Keratinocyte (primary cell): ENCODE measurements at regions not wholly inside any gene's neighbourhood (a gene's known extent, or its start where the extent isn't known, plus 50 kb on each side); places are given as distances from the start of the nearest gene placed in this dataset.

Experiments
- DNase-seq: peaks from one replicate; pipeline ENCODE4 v3.0.0-alpha.2; 2011; ENCODE audit warnings: low read depth, missing footprints, low spot score
- FAIRE-seq: peaks from 2 replicates; lab custom pipeline; 2011; peaks lifted over from hg19 to GRCh38; lab: Jason Lieb, UNC
- H2AFZ ChIP-seq: 2 replicates; pipeline ENCODE4 v1.6.0; 2012; ENCODE audit warnings: low read length, control low read depth, inconsistent platforms; ENCODE audit not compliant: control insufficient read depth
- H3K27ac ChIP-seq: 2 replicates; pipeline ENCODE4 v1.5.1; 2011; ENCODE audit warnings: low read length; ENCODE audit not compliant: control insufficient read depth, insufficient read depth
- H3K27me3 ChIP-seq: 3 replicates; pipeline ENCODE4 v1.6.0; 2011; ENCODE audit warnings: low read length; ENCODE audit not compliant: control insufficient read depth, insufficient read depth; ENCODE audit errors: extremely low read depth
- H3K36me3 ChIP-seq, 2 experiments: 2 replicates in 1 of 2; 3 replicates in 1 of 2; pipeline ENCODE4 v1.5.1; 2011; ENCODE audit warnings: low read length in 2 of 2, mild to moderate bottlenecking in 1 of 2; ENCODE audit not compliant: control insufficient read depth in 2 of 2, insufficient read depth in 2 of 2; ENCODE audit errors: extremely low read depth in 1 of 2
- H3K4me1 ChIP-seq: 3 replicates; pipeline ENCODE4 v1.5.1; 2011; ENCODE audit warnings: low read length; ENCODE audit not compliant: control insufficient read depth, insufficient read depth; ENCODE audit errors: extremely low read depth
- H3K4me2 ChIP-seq: 3 replicates; pipeline ENCODE4 v1.6.0; 2011; ENCODE audit warnings: low read depth, low read length; ENCODE audit not compliant: control insufficient read depth, insufficient read depth; ENCODE audit errors: extremely low read depth
- H3K4me3 ChIP-seq, 3 experiments: fragments of 200-600 bp in 1 of 3; sonication (generic) in 1 of 3; 2 replicates in 2 of 3; 3 replicates in 1 of 3; pipeline ENCODE4 v1.5.1; 2011 to 2016; ENCODE audit warnings: low read length in 3 of 3, mild to moderate bottlenecking in 3 of 3, control low read depth in 2 of 3, inconsistent platforms in 1 of 3, low read depth in 1 of 3, mixed read lengths in 1 of 3, mixed run types in 1 of 3, moderate library complexity in 1 of 3; ENCODE audit not compliant: control insufficient read depth in 2 of 3, insufficient read depth in 2 of 3; ENCODE audit errors: extremely low read depth in 1 of 3
- H3K79me2 ChIP-seq: 2 replicates; pipeline ENCODE4 v1.6.0; 2012; ENCODE audit warnings: low read length; ENCODE audit not compliant: control insufficient read depth, insufficient read depth
- H3K9ac ChIP-seq: 3 replicates; pipeline ENCODE4 v1.6.0; 2011; ENCODE audit warnings: low read length; ENCODE audit not compliant: control insufficient read depth, insufficient read depth; ENCODE audit errors: extremely low read depth
- H3K9me1 ChIP-seq: 3 replicates; pipeline ENCODE4 v1.6.0; 2011; ENCODE audit warnings: low read length; ENCODE audit not compliant: control insufficient read depth, insufficient read depth; ENCODE audit errors: extremely low read depth
- H3K9me3 ChIP-seq: 2 replicates; pipeline ENCODE4 v1.5.1; 2012; ENCODE audit warnings: low read depth, low read length; ENCODE audit not compliant: control insufficient read depth
- H4K20me1 ChIP-seq: 3 replicates; pipeline ENCODE4 v1.6.0; 2011; ENCODE audit warnings: low read length; ENCODE audit not compliant: control insufficient read depth, insufficient read depth; ENCODE audit errors: extremely low read depth
- CTCF ChIP-seq, 3 experiments: IDR thresholded peaks in 1 of 3; conservative IDR thresholded peaks in 1 of 3; optimal IDR thresholded peaks in 1 of 3; 2 replicates in 2 of 3; 3 replicates in 1 of 3; pipeline versions ENCODE3 to v1.5.1; 2011; ENCODE audit warnings: low read length in 3 of 3, mild to moderate bottlenecking in 3 of 3, moderate library complexity in 2 of 3, control low read depth in 1 of 3, inconsistent platforms in 1 of 3; ENCODE audit not compliant: insufficient read depth in 2 of 3; ENCODE audit errors: extremely low read depth in 1 of 3
- EZH2 ChIP-seq: IDR thresholded peaks from one replicate; pipeline ENCODE4 v1.6.1; 2012; ENCODE audit warnings: inconsistent platforms, mild to moderate bottlenecking, low read length, moderate library complexity
- dilution Hi-C: fragments of 300-500 bp; cut with MboI; formaldehyde crosslinking; loops from one replicate; pipeline ENCODE4 v1.7.0; 2020; ENCODE audit warnings: low sequenced_read_pairs; ENCODE audit not compliant: extremely low pct_ligation_motif_present

GRCh38 chr7:52838981-52839411 lies 196.4 kb upstream of the POM121L12 start:
- no peaks in the 10 kb centered on the region for H3K36me3 ChIP-seq
- TF ChIP-seq CTCF (optimal IDR thresholded peaks at IDR 0.05 in 1 of 3, IDR thresholded peaks at IDR 0.05 in 1 of 3, conservative IDR thresholded peaks at IDR 0.05 in 1 of 3; ENCODE audit: extremely low read depth in 1 of 3, insufficient read depth in 2 of 3, low read length in 3 of 3) (no peak), EZH2 (no peak)
- H3K4me1 ChIP-seq = no peaks in the 10 kb centered on the region
- no peaks in the 10 kb centered on the region for H4K20me1 ChIP-seq
- FAIRE-seq = no peak
- H3K9me1 ChIP-seq = no peaks in the 10 kb centered on the region
- H3K4me3 ChIP-seq = no peak overlapping the region
- no peak overlapping the region for H3K4me2 ChIP-seq
- H2AFZ ChIP-seq = no peak overlapping the region
- H3K9ac ChIP-seq = no peak overlapping the region
- no peaks in the 10 kb centered on the region for H3K27me3 ChIP-seq
- no peaks in the 10 kb centered on the region for H3K79me2 ChIP-seq
- H3K9me3 ChIP-seq = no peaks in the 10 kb centered on the region
- no peak for DNase-seq
- H3K27ac ChIP-seq = no peak overlapping the region
- dilution Hi-C loops = no loop called here

- H3K27me3 ChIP-seq = no peaks in the 10 kb centered on the region
- H3K79me2 ChIP-seq = no peaks in the 10 kb centered on the region
- no peak for FAIRE-seq
- no peak overlapping the region for H2AFZ ChIP-seq
- H4K20me1 ChIP-seq = no peaks in the 10 kb centered on the region
- H3K9ac ChIP-seq = no peak overlapping the region
- no peaks in the 10 kb centered on the region for H3K36me3 ChIP-seq
- no peaks in the 10 kb centered on the region for H3K9me1 ChIP-seq
- H3K4me2 ChIP-seq = no peak overlapping the region
- no peak overlapping the region for H3K27ac ChIP-seq
- no peaks in the 10 kb centered on the region for H3K4me1 ChIP-seq
- H3K4me3 ChIP-seq = no peak overlapping the region
- DNase-seq = no peak
- no peaks in the 10 kb centered on the region for H3K9me3 ChIP-seq
- TF ChIP-seq EZH2 (no peak), CTCF (optimal IDR thresholded peaks at IDR 0.05 in 1 of 3, IDR thresholded peaks at IDR 0.05 in 1 of 3, conservative IDR thresholded peaks at IDR 0.05 in 1 of 3; ENCODE audit: extremely low read depth in 1 of 3, insufficient read depth in 2 of 3, low read length in 3 of 3) (no peak)
- dilution Hi-C loops = no loop called here
Measured at GRCh38 chr7:52831321-52831720, 204.1 kb upstream of the POM121L12 start.
